HG02943 (cell line): ENCODE measurements at regions not wholly inside any gene's neighbourhood (a gene's known extent, or its start where the extent isn't known, plus 50 kb on each side); places are given as distances from the start of the nearest gene placed in this dataset.
"Not testable (repeated sequence)": the region's sequence is repeated elsewhere in the genome, so short reads cannot be mapped to it uniquely, and the experiment has no call there.

ENCODE experiments used
- ATAC-seq: cut with Tn5 transposase; IDR thresholded peaks from one replicate; pipeline ENCODE4 v1.9.1; 2021; ENCODE audit warnings: mild to moderate bottlenecking, low read depth, moderate library complexity; ENCODE audit not compliant: unreplicated experiment

GRCh38 chr17:14746822-14747602 is 446.1 kb downstream of the HS3ST3B1 start:
- no peak for ATAC-seq

DNA sequence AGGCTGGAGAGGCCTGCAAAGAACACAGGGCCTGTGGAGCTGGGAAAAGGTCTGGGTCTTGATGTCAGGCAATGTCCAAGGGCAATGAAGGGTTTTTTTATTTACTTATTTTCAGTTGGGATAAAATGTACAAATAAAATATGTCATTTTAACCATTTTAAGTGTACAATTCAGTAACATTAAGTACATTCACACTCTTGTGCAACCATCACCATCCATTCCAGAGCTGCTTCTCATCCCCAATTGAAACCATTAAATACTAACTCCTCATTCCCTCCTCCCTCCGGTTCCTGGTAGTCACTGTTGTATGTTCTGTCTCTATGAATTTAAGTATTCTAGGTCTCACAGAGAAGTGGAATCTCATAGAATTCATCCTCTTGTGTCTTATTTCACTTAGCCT is 444.7 kb downstream of the HS3ST3B1 start:
- no peak for ATAC-seq

GRCh38 chr17:14744761-14745473 is 444.0 kb downstream of the HS3ST3B1 start:
- ATAC-seq = no peak

- no peak for ATAC-seq
Observed at GRCh38 chr17:14741491-14741890, 440.6 kb downstream of the HS3ST3B1 start.

- no peak for ATAC-seq
Observed at GRCh38 chr17:14739656-14740431, 439.0 kb downstream of the HS3ST3B1 start.

DNA sequence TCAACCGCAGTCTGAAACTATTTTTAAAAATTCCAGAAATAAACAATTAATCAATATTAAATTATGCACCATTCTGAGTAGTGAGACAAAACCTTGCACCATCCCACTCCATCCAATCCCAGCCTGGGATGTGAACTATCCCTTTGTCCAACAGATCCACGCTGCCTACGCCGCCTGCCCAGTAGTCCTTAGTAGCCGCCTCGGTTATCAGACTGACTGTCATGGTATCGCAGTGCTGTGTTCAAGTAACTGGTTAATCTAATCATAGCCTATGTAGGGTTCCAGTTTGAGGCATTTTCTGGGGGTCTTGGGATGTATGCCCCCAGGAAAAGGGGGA is 437.7 kb downstream of the HS3ST3B1 start:
- ATAC-seq = no peak

- ATAC-seq = no peak
Observed at GRCh38 chr17:14737984-14738651, 437.2 kb downstream of the HS3ST3B1 start.

- no peak for ATAC-seq
Observed at GRCh38 chr17:14736631-14737030, 435.8 kb downstream of the HS3ST3B1 start.

- ATAC-seq = no peak
Observed at GRCh38 chr17:14733376-14733775, 432.5 kb downstream of the HS3ST3B1 start.

GRCh38 chr17:14732211-14732610 is 431.3 kb downstream of the HS3ST3B1 start:
- ATAC-seq = no peak

DNA sequence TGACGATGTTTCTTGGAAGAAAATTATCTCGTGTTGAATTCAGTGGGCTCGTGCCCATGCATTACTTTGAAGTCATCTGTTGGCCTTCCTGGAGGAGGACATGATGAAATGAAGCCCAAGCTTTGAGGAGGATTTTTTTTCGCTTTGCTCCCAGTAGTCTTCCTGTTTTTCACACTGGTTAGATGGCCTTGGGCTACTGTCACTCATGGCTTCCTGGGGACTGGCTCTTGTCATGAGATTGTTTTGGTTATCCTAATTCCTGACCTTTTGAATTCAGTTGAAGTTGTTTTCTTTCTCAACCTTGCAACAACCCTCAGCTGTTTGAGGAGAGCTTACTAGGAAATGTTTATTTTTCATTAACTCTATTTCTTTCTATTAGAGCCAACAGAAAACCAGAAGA is 430.7 kb downstream of the HS3ST3B1 start:
- ATAC-seq = no peak

DNA sequence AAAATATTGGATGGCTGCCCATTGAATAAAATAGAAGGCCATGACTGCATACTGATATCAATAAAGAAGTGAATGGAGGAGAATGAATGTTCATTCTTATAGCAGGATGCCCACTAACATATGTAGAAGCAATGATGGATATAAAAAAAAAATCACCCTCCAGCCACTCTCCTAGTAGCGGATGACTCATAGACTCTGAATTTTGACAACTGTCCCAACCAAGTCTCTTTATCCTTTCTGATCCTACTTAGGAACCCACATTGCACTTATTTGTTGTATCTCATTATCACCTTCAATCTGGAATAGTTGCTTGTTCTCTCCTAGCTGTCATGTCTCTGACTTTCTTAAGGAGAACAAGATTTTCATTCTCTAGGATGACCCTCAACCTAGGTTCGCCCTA is 429.9 kb downstream of the HS3ST3B1 start:
- no peak for ATAC-seq

DNA sequence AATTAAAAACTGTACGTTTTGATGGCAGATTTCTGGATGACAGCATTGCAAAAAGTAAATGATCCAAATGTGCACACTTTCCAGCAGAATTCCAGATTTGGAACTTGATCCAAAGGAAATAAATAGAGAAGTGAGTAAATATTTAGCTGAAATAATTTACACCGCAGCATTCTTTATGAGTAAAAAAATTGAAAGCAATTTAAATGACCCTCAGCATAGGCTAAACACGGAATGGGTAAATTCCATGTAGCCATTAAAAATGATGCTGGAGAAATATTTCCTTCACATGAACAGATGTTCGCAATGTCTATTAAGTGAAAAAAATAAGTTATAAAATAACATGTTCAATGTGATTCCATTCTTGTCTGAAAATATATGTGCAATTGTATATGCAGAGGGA is 424.8 kb downstream of the HS3ST3B1 start:
- ATAC-seq = no peak

GRCh38 chr17:14724770-14725169 is 423.9 kb downstream of the HS3ST3B1 start:
- no peak for ATAC-seq

- not testable (repeated sequence) for ATAC-seq
Observed at GRCh38 chr17:14723349-14723748, 422.5 kb downstream of the HS3ST3B1 start.

DNA sequence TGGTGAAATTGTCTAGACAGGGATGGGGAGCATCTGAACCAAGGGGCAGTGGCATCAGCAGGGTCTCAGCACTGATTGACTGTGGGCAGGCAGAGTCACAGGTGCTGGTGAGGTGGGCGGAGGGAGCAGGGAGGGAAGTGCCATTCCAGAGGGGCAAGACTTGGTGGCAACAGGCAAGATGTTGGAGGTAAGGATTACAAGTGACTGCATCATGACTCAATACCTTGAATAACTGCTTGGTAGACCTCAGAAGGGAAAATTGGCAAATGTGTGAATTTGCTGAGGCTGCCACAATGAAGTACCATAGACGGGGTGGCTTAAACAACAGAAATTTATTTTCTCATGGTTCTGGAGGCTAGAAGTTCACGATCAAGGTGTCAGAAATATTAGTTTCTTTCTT is 419.1 kb downstream of the HS3ST3B1 start:
- ATAC-seq = no peak

DNA sequence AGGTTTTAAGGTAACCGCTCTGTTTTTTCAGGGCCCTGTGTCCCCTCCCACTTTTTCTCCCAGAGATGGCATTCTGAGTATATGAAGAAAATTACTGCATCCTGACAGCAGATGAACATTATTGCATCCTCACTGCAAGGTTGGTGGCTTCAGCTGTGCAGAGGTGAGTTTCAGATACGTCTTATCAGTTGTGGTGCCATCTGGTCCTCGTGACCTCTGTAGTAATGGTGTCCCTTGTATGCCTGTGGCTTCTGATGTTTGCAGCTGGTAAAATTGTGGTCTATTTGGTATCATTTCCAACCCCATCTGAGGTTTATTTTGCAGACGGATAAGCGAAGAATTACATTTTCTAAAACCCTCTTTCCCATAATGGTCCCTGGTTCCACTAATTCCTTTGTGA is 417.0 kb downstream of the HS3ST3B1 start:
- ATAC-seq = no peak

- ATAC-seq = no peak
Observed at GRCh38 chr17:14715561-14715960, 414.7 kb downstream of the HS3ST3B1 start.

DNA sequence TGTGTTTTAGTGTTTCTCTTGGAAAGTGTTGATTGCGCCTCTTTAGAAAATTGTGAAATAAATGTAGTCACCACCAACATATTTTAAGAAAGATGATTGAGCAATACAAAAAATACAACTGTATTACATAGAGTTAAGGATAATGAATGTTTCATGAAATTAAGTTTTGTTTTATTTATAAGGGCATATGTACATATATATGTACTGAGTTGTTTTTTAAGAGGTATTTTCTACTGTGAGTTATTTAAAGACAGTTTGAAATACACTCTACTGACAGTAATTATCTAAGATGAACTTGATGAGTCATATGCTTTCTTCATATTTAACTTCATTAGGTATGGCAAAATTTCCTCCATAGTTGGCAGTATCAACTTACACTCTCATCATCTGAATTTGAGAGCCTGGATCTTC is 411.7 kb downstream of the HS3ST3B1 start:
- no peak for ATAC-seq

DNA sequence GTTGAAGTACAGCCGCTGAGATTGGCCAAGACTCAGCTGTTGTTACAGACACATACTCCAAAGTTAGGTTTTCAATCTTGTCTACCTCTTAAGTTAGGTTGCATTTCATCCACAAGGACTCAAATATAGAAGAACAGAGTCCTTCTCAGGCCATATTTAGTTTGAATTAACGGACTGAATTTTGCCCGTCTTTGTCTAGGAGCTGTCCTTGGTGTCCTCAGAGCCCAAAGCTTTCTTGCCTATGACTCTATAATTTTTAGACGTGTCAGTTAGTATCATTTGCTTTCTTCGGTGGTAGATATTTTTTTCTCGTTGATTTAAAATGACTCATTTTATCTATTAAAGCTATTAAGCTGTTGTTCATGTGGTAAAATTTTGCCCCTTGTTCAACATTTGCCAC is 403.2 kb downstream of the HS3ST3B1 start:
- no peak for ATAC-seq

- no peak for ATAC-seq
Observed at GRCh38 chr17:14701886-14702285, 401.0 kb downstream of the HS3ST3B1 start.
